ENCODE measurements at regions not wholly inside any gene's neighbourhood (a gene's known extent, or its start where the extent isn't known, plus 50 kb on each side); places are given as distances from the start of the nearest gene placed in this dataset.

DNA sequence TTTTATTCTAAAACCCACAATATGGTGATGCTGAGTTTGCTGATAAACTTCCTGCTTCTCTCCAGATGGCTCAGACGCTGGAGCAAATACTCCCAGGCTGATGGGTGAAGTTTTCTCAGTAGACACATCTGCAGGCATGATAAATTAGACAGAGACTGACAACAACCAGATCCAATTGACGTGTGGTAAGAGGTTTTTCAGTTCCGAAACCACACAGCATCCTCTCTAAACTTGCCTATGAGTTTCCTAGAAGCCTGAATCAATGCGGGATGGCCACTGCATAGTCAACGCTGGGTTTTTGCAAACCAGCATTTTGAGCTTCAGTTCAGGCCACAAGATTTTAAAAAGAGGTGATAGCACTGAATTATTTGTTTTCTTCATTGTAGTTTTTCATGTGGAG, 360.3 kb upstream of the ARRDC4 start:
- Histone ChIP-seq H3K9me1 (replicated peaks; ENCODE audit: control insufficient read depth, extremely low read depth, insufficient read depth, low read length) (no peaks in the 10 kb centered on the region), H3K4me1 (ENCODE audit: control insufficient read depth, extremely low read depth, insufficient read depth, low read length) (no peaks in the 10 kb centered on the region), H3K9ac (replicated peaks; ENCODE audit: extremely low read depth, insufficient read depth, low read length) (no peak overlapping the region), H3K4me3 (replicated peaks in 1 of 3; ENCODE audit: insufficient read depth in 1 of 3, low read depth in 1 of 3, low read length in 3 of 3) (no peak overlapping the region), H3K27ac (ENCODE audit: insufficient read depth, low read depth, low read length) (no peak overlapping the region), H4K20me1 (replicated peaks; ENCODE audit: control insufficient read depth, extremely low read depth, insufficient read depth, low read length) (no peaks in the 10 kb centered on the region), H3K4me2 (ENCODE audit: insufficient read depth, low read length) (no peak overlapping the region), H3K27me3 (ENCODE audit: control insufficient read depth in 2 of 2, insufficient read depth in 2 of 2, low read length in 2 of 2) (no peaks in the 10 kb centered on the region), H3K79me2 (ENCODE audit: control insufficient read depth, insufficient read depth, low read length) (no peaks in the 10 kb centered on the region), H3K9me3 (replicated peaks; ENCODE audit: control insufficient read depth, insufficient read depth, low read length) (no peaks in the 10 kb centered on the region), H3K36me3 (ENCODE audit: control insufficient read depth in 2 of 2, extremely low read depth in 1 of 2, insufficient read depth in 2 of 2, low read length in 2 of 2) (no peaks in the 10 kb centered on the region), H2AFZ (ENCODE audit: low read depth, low read length) (no peak overlapping the region)
- TF ChIP-seq, protein P1, sequence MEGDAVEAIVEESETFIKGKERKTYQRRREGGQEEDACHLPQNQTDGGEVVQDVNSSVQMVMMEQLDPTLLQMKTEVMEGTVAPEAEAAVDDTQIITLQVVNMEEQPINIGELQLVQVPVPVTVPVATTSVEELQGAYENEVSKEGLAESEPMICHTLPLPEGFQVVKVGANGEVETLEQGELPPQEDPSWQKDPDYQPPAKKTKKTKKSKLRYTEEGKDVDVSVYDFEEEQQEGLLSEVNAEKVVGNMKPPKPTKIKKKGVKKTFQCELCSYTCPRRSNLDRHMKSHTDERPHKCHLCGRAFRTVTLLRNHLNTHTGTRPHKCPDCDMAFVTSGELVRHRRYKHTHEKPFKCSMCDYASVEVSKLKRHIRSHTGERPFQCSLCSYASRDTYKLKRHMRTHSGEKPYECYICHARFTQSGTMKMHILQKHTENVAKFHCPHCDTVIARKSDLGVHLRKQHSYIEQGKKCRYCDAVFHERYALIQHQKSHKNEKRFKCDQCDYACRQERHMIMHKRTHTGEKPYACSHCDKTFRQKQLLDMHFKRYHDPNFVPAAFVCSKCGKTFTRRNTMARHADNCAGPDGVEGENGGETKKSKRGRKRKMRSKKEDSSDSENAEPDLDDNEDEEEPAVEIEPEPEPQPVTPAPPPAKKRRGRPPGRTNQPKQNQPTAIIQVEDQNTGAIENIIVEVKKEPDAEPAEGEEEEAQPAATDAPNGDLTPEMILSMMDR (IDR thresholded peaks at IDR 0.05; ENCODE audit: extremely low read depth in 1 of 2, insufficient read depth in 1 of 2, low read depth in 1 of 2, low read length in 2 of 2), result no peak
- TF ChIP-seq POLR2A (IDR thresholded peaks at IDR 0.05; ENCODE audit: low read depth, low read length) (no peak), JUN (IDR thresholded peaks at IDR 0.05; ENCODE audit: borderline replicate concordance, insufficient read depth, insufficient read length, low read depth) (no peak), EZH2 (IDR thresholded peaks at IDR 0.05; ENCODE audit: borderline replicate concordance, low read depth, low read length, severe bottlenecking) (no peak), GATA2 (IDR thresholded peaks at IDR 0.05; ENCODE audit: insufficient read depth, insufficient read length, low read depth, low read length) (no peak), MYC (IDR thresholded peaks at IDR 0.05; ENCODE audit: low read depth, low read length) (no peak), POLR2AphosphoS5 (IDR thresholded peaks at IDR 0.05; ENCODE audit: insufficient read depth, low read depth, low read length) (no peak), FOS (IDR thresholded peaks at IDR 0.05; ENCODE audit: borderline replicate concordance, insufficient read depth, low read length) (no peak)
- TF ChIP-seq, protein P2, sequence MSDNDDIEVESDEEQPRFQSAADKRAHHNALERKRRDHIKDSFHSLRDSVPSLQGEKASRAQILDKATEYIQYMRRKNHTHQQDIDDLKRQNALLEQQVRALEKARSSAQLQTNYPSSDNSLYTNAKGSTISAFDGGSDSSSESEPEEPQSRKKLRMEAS (IDR thresholded peaks at IDR 0.05; ENCODE audit: insufficient read depth, insufficient read length), result no peak
- dilution Hi-C loops (cut with MboI; ENCODE audit: extremely low pct_ligation_motif_present, low sequenced_read_pairs), result no loop called here
- no peak for FAIRE-seq
- CTCF ChIA-PET, result no interaction called here
- POLR2A ChIA-PET, result no interaction called here
- intact Hi-C loops (cut with micrococcal nuclease), result no loop called here
- no TSS peak for BruUV-seq (replicated peaks)
- no peak for DNase-seq (ENCODE audit: low read depth, low spot score)

Measured in endothelial cell of umbilical vein (primary cell).